Renal cortex interstitium (tissue), 11 donors: ENCODE measurements at regions not wholly inside any gene's neighbourhood (a gene's known extent, or its start where the extent isn't known, plus 50 kb on each side); places are given as distances from the start of the nearest gene placed in this dataset.
A peak's percentile ranks its signal among the peaks of the same experiment; 100 is the strongest.
"Not testable (repeated sequence)": the region's sequence is repeated elsewhere in the genome, so short reads cannot be mapped to it uniquely, and the experiment has no call there.

Source experiments
- DNase-seq, 11 donors: peaks; one replicate each; pipeline ENCODE4 v3.0.0-alpha.2; 2013; ENCODE audit warnings: low read depth in 9 of 11, low spot score in 4 of 11; ENCODE audit errors: extremely low read depth in 1 of 11

DNA sequence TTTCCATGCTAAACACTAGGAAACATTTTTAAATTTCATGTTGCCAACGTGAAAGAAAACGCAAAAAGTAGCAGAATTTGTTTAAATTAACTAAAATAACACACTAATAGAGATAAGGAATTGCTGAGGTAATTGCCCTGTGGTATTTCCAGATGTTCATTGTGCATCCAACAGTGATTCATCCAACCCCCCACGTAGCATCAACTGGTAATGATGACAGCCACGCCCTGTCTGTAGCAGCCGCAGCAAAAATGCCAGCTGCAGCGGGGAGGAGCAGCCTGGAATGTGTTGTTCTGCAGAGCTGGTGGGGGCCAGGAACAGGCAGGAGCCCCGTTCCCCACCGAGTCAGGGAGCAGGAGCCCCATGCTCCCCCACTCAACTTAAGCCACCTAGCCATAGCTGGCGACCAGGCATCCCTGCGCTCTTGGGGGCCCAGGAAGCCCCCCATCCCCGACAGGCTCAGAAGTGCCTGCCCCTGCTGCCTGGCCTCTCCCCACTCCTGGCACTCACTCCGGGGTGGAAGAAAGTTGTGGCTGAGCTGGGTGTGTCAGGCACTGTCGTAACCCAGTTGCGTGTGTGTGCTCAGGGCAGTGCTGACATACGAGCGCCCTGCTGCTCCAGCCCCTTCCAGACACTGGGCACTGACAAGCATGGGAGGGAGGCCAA, 695.1 kb upstream of the ACVR2A start:
- DNase-seq: no peak

DNA sequence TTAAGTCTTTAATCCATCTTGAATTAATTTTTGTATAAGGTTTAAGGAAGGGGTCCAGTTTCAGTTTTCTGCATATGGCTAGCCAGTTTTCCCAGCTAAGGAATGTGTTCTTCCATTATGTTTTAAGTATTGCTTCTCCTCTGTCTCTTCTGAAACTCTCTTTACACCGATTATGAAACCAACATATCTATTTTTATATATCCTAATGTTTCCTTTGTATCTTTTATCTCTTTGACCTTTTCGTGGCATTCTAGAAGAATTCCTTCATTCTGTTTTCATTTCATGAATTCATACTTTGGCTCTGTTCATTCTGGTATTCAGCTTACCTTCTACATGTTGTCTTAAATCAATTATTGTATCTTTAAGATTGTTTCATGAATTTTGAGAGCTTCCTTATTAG, 697.0 kb upstream of the ACVR2A start:
- no peak for DNase-seq

DNA sequence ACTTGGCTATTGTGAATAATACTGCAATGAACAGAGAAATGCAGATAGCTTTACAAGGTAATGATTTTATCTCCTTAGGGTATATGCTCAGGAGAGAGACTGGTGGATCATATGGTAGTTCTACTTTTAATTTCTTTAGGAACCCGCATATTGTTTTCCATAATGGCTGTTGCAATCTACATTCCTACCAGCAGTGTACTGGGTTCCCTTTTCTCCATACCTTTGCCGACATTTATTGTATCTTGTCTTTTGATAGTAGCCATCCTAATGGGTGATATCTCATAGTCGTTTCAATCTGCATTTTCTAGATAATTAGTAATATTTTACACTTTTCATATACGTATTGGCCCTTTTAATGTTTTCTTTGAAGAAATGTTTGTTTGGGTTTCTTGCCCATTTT, 702.9 kb upstream of the ACVR2A start:
- no peak for DNase-seq

DNA sequence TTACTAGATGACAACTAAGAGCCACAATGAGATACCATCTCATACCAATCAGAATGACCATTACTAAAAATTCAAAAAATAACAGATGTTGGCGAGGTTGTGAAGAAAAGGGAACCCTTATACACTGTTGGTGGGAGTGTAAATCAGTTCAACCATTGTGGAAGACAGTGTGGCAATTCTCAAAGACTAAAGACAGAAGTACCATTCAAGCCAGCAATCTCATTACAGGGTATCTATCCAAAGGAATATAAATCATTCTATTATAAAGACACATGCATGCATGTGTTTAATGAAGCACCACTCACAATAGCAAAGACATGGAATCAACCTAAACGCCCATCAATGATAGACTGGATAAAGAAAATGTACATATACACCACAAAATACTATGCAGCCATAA, 705.1 kb upstream of the ACVR2A start:
- DNase-seq: not testable (repeated sequence)

DNA sequence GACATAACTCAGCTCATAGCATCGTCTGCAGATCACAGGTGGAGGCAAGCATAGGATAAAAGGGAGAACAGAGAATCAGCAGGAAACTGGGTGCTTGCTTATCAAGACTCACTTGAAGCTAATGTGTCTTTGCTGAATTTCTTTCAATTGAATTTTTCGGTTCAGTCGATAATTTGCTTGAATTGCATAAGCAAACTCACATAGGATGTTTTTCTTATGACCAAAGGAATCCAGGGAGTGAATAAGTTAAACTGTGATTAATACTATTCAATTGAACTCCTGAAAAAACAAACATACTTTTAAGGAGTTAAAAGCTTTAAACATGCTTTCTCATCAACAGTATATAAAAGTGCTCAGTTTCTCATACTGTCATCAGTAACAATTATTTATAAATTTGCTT, 707.1 kb upstream of the ACVR2A start:
- no peak for DNase-seq

DNA sequence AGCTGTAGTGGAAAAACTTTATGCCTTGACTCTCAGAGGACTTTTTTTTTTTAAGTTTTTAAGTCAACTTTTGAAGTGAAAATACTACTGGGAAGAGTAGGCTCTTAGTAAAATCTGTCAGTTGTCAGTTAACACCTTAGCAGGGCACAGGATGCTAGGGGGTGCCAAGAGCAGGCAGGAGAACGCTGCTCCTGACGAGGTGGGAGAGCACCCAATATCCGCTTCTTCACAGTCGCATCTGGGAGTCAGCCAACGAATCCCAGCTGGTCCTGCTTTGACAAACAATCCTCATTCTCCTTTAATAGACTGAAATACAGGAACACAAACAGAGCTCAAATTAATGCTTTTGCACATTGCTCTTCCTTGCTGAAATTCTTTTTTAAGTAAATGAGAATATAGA, 709.5 kb upstream of the ACVR2A start:
- peak in 3 of 11 donors; percentile 1 to 18 (median 2) for DNase-seq

DNA sequence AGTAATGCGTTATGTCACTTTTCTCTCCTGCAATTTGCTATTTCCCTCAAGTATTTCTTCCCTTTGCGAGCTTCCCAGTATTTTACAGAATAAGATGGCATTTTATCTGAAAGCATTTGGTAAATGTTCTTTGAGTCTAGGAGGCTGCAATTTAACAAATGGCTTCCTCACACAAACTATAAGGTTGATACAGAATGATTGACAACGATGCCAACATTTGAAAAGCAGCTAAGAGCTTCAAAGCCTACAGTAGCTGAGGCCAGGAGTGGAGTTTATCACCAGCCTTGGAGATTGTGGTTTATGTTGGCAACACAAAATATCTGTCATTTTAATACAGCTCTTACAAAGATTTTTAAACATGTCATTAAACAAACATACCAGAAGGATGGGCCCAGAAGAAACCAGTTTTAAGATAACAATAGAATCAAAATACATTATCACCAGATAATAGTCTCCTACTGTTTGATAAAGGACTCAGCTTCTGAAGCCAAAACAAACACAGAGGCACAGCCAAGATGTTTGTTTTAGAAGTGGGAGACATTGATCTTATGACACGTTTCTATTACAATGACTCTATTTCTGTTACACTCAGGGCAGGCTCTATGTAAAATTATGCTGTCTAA, 711.4 kb upstream of the ACVR2A start:
- no peak for DNase-seq

DNA sequence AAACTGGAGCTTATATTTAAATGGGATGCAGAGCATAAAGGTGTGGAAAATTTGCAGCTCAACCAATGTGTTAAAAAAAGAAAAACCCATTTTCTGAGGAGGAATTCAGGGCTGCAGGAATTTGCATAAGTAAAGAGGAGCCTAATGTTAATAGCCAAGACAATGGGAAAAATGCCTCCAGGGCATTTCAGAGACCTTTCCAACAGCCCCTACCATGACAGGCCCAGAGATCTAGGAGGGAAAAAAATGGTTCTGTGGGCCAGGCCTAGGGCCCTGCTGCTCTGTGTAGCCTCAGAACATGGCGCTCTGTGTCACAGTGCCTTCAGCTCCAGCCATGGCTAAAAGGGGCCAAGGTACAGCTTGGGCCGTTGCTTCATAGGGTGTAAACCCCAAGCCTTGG, 719.7 kb upstream of the ACVR2A start:
- DNase-seq: no peak

DNA sequence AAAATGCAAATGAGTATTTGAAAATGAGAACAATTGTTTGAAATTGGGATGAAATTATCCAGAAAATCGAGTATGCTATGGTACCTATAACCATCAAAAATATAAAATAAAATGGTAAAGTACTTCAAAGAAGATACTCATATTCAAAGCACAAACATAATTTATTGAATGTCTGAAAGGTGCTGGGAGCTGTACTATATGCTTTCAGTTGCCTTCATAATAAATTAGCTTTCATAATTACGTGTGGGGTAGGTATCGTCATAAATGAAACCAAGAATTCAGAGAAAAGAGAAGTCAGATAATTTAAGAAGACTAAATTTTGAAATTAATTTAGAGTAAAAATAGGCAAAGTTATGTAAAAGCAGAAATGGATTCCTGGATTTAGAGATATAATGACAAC, 721.9 kb upstream of the ACVR2A start:
- DNase-seq: no peak

DNA sequence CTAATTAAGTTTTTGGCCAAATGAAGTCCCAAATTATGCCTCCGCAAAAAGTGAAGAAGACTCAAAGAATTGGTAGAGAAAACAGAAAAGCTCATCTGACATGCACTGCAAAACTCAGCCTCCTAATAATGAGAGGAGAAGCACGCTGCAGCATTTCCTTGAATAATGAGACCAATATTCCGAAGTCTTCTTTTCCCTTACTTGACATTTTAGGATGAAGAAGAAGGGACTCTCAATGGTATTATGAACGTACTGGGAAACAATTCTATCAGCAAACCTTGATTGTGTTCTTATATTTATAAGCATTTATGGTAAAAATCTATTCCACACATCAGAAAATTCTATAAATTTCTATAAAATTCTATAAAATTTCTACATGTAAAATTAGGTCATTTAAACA, 733.9 kb upstream of the ACVR2A start:
- no peak for DNase-seq

DNA sequence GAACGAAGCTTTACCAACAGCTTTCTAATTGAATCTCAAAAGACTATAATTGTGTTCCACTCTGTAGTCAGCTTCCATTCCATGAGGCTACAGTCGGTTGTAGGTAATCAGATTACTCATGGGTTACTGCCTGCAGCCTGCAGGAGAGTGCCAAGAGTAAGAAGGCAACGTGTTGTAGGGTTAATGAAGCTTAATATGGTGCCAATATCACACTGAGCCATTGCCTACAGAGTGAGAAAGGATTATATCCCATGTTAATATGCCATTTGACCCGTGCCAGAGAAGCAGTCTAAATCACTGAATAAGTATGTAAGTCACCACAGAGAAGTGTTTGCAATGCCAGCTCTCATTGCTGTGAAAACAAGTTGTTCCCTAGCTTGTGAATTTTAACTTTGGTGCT, 734.5 kb upstream of the ACVR2A start:
- no peak for DNase-seq

DNA sequence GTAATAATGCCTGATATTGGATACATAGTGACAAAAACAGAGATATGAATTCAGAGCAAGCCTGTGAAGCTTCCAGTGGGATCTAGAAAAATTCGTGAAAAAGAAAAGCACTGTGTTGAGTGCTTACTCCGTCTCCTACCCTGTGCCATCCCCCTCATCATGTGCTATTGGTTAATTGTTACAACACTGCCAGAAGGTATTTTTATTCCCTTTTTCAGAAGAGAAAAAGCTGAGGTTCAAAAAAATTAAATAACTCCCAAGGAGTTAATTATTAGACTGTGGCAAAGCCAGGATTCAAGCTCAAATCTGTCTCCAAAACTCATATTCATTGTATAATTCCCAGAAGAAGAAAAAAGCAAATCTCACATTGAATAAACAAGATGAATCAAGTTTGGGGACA, 735.5 kb upstream of the ACVR2A start:
- DNase-seq: no peak

DNA sequence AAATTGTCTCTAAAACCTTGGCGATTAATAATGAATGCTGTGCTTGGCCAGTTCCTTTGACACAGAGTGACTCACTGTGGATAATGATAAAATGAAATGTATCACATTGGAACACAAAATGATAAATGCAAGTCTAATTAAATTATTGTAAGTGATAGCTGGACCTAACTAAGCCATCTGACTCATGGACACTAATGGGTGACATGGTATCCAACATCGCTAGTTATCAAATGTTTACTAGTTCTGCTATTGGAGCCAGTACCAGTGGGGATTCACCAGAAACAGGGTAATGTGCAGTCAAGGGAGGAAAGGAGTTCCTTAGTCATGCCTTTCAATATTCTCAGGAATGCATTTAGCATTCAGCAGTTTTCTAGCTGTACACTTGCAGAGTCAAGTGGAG, 736.3 kb upstream of the ACVR2A start:
- DNase-seq: no peak

DNA sequence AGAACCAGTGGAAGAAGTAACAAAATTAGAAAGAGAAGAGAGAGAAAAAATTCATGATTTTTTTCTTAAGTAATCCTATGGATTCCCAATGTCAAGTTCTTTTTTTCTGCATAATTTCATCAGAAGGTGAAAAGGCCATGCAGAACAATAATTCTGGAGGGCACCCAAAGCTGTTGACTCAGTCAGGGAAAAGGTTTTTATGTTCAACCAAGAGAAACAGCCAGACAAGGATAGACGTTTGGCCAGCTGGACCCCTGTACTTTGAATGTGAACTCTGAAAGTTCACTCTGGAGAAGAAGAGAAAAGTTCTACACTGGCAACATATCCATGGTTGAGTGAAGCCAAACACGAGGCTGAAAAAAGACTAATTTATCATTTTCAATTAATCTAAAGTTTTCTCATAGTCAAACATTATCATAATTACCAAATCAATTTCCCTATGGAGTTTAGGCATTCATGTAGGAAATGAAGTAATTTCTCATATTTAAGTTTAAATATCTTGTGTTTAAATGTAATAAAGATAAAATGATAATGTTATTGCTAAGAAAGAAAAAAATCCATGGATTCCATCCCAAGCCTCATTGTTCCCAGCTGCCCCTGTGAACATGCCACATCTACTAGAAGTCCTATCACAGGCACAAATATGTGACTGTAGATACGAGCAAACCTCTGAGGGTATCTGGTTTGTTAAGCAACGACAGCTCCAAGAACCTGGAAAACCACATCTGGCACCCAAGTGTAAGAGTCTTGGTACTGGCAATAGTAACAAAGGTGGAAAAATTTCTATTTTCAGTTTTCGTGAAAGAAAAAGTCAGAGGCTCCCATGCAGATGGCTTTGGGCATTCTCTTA, 742.7 kb upstream of the ACVR2A start:
- no peak for DNase-seq

DNA sequence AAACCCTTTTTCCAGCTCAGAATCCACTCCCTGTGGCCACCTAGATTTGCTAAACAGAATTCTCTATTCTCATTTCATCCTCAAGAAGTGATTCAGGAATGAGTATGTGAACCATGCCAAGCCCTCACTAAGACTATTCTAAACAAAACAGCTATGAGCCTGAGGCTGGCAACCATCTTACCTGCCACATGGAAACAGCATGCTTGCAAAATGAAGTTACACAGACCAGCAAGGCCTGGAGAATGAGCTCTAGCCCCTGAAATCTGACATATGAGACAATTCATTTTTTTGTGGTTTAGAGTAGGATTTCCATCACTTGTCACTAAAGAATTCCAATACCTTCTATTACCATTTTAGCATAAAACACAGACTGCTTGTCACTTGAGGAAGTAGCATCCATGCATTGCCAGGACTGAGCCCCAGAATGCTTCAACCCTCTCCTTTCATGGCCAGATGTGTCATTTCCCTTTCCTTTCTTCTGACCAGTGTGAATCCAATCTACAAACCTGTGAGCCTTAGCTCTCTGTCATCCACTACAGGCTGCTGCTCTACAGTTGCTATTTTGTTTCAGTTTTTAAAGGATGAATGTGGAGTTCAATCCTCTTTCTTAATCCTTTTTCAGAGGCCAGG, 744.3 kb upstream of the ACVR2A start:
- DNase-seq: no peak

DNA sequence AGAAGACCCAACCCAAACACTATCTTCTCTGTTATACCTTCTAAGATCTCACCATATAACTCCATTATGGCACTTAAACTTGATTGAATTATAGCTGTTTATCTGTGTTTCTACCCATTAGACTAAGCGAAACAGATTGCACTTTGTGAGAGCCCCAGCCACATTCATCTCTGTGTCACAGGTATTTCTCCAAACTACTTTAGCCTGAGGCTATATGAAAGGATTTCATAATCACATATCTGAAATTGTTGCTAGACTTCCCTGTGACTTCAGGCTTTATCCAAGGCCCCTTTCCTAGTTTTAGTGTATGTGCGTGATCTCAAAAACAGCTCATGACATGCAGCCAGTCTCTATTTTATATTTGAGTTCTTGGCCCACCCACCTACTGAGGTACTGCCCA, 745.0 kb upstream of the ACVR2A start:
- no peak for DNase-seq

DNA sequence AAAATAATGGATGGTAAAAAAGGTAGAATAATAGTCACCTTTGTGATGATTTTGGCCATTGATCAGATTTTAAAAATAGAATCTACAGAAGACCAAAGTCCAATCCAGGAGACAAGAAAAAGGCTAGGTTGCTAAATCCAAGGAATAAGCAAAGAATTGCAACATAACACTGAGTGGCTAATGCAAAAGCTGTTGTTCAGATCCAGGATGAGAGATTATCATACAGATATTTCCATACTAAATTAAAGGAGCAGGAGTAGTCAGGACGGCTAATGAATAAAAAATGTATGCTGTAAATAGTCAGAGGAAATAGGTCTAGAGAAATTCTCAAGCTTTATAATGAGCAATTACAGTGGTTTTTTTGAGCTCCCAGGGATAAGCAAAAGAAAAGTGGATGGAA, 745.9 kb upstream of the ACVR2A start:
- DNase-seq: no peak

DNA sequence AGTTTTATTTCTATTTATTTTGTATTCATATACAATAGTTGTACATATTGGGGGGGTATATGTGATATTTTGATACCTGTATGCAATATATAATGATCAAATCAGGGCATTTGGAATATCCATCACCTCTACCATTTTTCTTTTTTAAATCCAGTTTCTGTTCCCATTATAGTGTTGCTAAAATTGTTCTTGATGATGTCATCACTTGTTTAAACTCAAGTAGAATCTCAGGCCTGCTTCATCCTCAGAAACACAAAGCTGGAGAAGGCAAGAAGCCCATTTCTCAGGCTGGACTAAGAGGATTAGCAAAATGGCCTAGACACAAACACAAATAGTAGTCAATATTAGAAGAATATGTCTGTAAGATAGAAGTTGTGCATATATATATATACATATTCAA, 747.1 kb upstream of the ACVR2A start:
- DNase-seq: no peak

DNA sequence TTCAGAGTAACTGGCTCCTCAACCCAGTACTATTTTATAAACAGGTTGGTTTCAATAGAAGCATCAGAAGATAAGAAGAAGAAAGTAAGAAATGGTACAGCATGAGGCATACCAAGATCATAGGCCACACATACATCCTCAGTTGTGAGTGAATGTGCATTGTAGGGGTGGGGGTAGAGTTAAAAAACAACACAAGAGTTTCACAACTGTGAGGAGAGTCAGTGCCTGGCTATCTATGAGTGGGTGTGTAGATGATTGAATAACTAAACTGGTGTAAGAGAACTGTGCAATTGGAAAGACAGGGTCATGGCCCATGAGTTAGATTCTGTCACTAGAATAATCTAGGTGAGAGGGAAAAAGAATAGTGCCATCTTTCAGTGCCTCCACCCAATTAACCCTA, 748.2 kb upstream of the ACVR2A start:
- no peak for DNase-seq

DNA sequence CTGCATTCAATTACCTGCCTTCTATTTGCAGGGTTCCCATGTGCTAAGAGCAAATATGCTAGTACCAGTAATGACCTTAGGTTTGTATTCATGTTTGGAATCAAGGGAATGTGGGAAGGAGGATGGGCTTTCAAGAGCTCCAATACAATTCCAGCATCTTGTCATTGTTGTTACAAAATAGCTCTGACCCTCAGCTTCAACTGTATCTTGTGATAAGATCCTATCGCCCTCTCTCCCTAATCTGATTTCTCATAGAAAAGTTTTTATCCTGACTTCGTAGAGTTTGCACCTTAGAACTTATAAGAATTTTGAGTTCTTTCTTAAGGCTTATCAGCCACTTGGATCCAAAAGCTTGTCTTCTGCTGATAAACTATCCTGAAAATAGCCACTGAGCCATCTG, 749.5 kb upstream of the ACVR2A start:
- no peak for DNase-seq
